CD8-positive, alpha-beta memory T cell (primary cell): ENCODE measurements at regions not wholly inside any gene's neighbourhood (a gene's known extent, or its start where the extent isn't known, plus 50 kb on each side); places are given as distances from the start of the nearest gene placed in this dataset.

ENCODE experiments used
- CTCF ChIA-PET: fragments of 350-600 bp; sonication (Branson Sonifier 250); formaldehyde crosslinking; loops from one replicate; lab custom pipeline; 2021; ENCODE audit warnings: antibody characterized with exemption; lab: Charles Lee
- POLR2A ChIA-PET: fragments of 350-600 bp; sonication (Branson Sonifier 250); formaldehyde crosslinking; loops from one replicate; lab custom pipeline; 2021; ENCODE audit warnings: antibody characterized with exemption; lab: Charles Lee
- DNase-seq, 5 donors: peaks; one replicate each; pipeline versions ENCODE4 v3.0.0 to v3.0.0-alpha.2; 2020 to 2022; ENCODE audit warnings: mixed read lengths in 1 of 5
- H3K27ac ChIP-seq: one replicate; pipeline ENCODE4 v1.7.0; 2013; ENCODE audit warnings: low read depth, mild to moderate bottlenecking, low read length, moderate library complexity
- H3K27me3 ChIP-seq: 2 replicates; pipeline ENCODE4 v1.7.0; 2013; ENCODE audit warnings: low read length, mild to moderate bottlenecking; ENCODE audit not compliant: insufficient read depth, poor library complexity, severe bottlenecking
- H3K36me3 ChIP-seq: 2 replicates; pipeline ENCODE4 v1.7.0; 2013; ENCODE audit warnings: mild to moderate bottlenecking, low read length, moderate library complexity; ENCODE audit not compliant: insufficient read depth
- H3K4me1 ChIP-seq: 2 replicates; pipeline ENCODE4 v1.7.0; 2013; ENCODE audit warnings: mild to moderate bottlenecking, low read length, moderate library complexity; ENCODE audit not compliant: insufficient read depth
- H3K4me3 ChIP-seq: 2 replicates; pipeline ENCODE4 v1.7.0; 2013; ENCODE audit warnings: mild to moderate bottlenecking, low read length
- H3K9me3 ChIP-seq: 2 replicates; pipeline ENCODE4 v1.7.0; 2013; ENCODE audit warnings: mild to moderate bottlenecking, low read length
- H3K27ac Mint-ChIP-seq, 8 donors: one replicate each; pipeline ENCODE4 v1.8.0; 2020 to 2021; ENCODE audit warnings: mixed read lengths in 8 of 8, mild to moderate bottlenecking in 6 of 8, inconsistent platforms in 3 of 8, moderate library complexity in 3 of 8
- H3K27me3 Mint-ChIP-seq, 2 donors: one replicate each; pipeline ENCODE4 v1.8.0; 2020 to 2021; ENCODE audit warnings: mixed read lengths in 2 of 2, mild to moderate bottlenecking in 1 of 2, moderate library complexity in 1 of 2
- H3K36me3 Mint-ChIP-seq, 3 donors: one replicate each; pipeline ENCODE4 v1.8.0; 2020 to 2021; ENCODE audit warnings: mixed read lengths in 3 of 3, inconsistent platforms in 1 of 3, mild to moderate bottlenecking in 1 of 3
- H3K4me1 Mint-ChIP-seq, 3 donors: one replicate each; pipeline ENCODE4 v1.8.0; 2020 to 2021; ENCODE audit warnings: mixed read lengths in 3 of 3, inconsistent platforms in 1 of 3, mild to moderate bottlenecking in 1 of 3
- H3K4me3 Mint-ChIP-seq, 7 donors: one replicate each; pipeline ENCODE4 v1.8.0; 2020 to 2021; ENCODE audit warnings: mixed read lengths in 7 of 7, mild to moderate bottlenecking in 6 of 7, moderate library complexity in 4 of 7, inconsistent platforms in 2 of 7
- H3K9me3 Mint-ChIP-seq, 5 donors: one replicate each; pipeline ENCODE4 v1.8.0; 2020 to 2022; ENCODE audit warnings: mixed read lengths in 5 of 5, mild to moderate bottlenecking in 3 of 5, moderate library complexity in 2 of 5, inconsistent platforms in 1 of 5

GRCh38 chr9:108727580-108728111 is 128.1 kb downstream of the ACTL7B start:
- H3K4me1 Mint-ChIP-seq: no peaks in the 10 kb centered on the region
- POLR2A ChIA-PET: no interaction called here

DNA sequence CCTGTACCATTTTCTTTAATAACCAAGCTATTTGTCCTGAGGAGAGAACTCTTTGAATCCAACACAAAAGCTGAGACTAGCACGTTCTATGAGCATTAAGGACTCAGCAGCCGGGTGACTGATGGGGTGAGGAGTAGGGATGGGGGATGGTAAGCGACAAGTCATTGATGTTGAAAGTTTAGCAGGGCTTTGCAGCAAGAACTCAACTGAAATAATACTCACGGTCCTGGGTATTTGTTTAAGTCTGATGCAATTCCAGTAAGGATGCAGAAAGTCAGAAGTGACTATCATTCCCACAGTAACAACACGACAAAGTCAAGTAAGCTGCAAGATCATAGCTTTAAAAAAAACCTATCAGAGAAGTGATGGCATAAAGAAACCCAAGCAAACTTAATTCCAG is 131.1 kb downstream of the ACTL7B start:
- POLR2A ChIA-PET: no interaction called here
- H3K36me3 Mint-ChIP-seq: no peaks in the 10 kb centered on the region
- DNase-seq: no peak
- peaks cover 7 to 10% of the 10 kb centered on the region in 2 donors for H3K27me3 Mint-ChIP-seq
- no peaks in the 10 kb centered on the region for H3K4me1 Mint-ChIP-seq
- H3K27ac ChIP-seq: no peak overlapping the region
- no peaks in the 10 kb centered on the region for H3K36me3 ChIP-seq
- H3K4me3 ChIP-seq: no peak overlapping the region
- H3K27ac Mint-ChIP-seq: no peak overlapping the region
- CTCF ChIA-PET: no interaction called here
- H3K4me1 ChIP-seq: no peaks in the 10 kb centered on the region
- H3K9me3 Mint-ChIP-seq: peaks cover 0 to 6% (median 1%) of the 10 kb centered on the region in 5 donors
- H3K9me3 ChIP-seq: no peaks in the 10 kb centered on the region
- no peak overlapping the region for H3K4me3 Mint-ChIP-seq
- H3K27me3 ChIP-seq: no peaks in the 10 kb centered on the region

More at GRCh38 chr9:108727580-108728111, 128.1 kb downstream of the ACTL7B start:
- H3K27ac Mint-ChIP-seq: no peak overlapping the region
- no peak for DNase-seq
- Histone ChIP-seq H3K4me3 (no peak overlapping the region), H3K4me1 (no peaks in the 10 kb centered on the region), H3K27ac (no peak overlapping the region), H3K9me3 (no peaks in the 10 kb centered on the region), H3K36me3 (no peaks in the 10 kb centered on the region), H3K27me3 (no peaks in the 10 kb centered on the region)
- H3K4me3 Mint-ChIP-seq: no peak overlapping the region
- peaks cover 7 to 11% of the 10 kb centered on the region in 2 donors for H3K27me3 Mint-ChIP-seq
- peaks cover 2 to 17% (median 11%) of the 10 kb centered on the region in 5 donors for H3K9me3 Mint-ChIP-seq
- CTCF ChIA-PET: no interaction called here
- H3K36me3 Mint-ChIP-seq: peaks cover 0 to 4% (median 0%) of the 10 kb centered on the region in 3 donors

GRCh38 chr9:108724122-108724521 is 131.7 kb downstream of the ACTL7B start:
- Histone ChIP-seq H3K4me3 (no peak overlapping the region), H3K27me3 (no peaks in the 10 kb centered on the region), H3K4me1 (no peaks in the 10 kb centered on the region), H3K36me3 (no peaks in the 10 kb centered on the region), H3K9me3 (no peaks in the 10 kb centered on the region), H3K27ac (no peak overlapping the region)
- Mint-ChIP-seq H3K4me1 (no peaks in the 10 kb centered on the region), H3K36me3 (no peaks in the 10 kb centered on the region), H3K4me3 (no peak overlapping the region), H3K9me3 (peaks cover 0 to 6% (median 3%) of the 10 kb centered on the region in 5 donors), H3K27ac (no peak overlapping the region), H3K27me3 (peaks cover 7 to 10% of the 10 kb centered on the region in 2 donors)
- no peak for DNase-seq
- ChIA-PET CTCF (no interaction called here), POLR2A (no interaction called here)

- no peak for DNase-seq
- peaks cover 4 to 7% of the 10 kb centered on the region in 2 donors for H3K27me3 Mint-ChIP-seq
- POLR2A ChIA-PET: no interaction called here
These were observed 133.4 kb downstream of the ACTL7B start for GRCh38 chr9:108722396-108722795.

DNA sequence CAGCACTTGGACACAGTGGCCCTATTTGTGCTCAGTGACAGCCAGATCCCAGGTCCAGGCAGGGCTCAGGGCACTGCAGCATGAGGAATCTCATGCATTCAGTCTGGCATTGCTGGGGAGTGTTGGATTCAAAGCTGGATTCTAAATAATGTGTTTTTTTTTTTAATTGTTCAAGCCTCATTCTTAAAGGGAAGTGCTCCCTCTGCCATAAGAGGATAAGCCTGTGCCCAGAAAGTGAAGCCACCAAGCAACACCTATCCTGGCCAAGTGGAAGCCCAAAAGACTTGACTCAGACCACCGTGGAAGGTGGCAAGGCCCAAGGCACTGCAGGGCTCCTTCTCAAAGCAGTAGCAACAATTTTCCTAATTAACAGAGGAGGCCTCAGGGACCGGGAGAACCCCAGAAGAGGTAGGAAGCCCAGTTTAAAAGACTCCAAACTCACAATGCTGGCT is 135.6 kb downstream of the ACTL7B start:
- no peak overlapping the region for H3K27ac Mint-ChIP-seq
- H3K27me3 ChIP-seq: no peaks in the 10 kb centered on the region
- DNase-seq: no peak
- no peak overlapping the region for H3K4me3 ChIP-seq
- H3K27me3 Mint-ChIP-seq: peaks cover 4 to 5% of the 10 kb centered on the region in 2 donors
- no peak overlapping the region for H3K4me3 Mint-ChIP-seq
- no peaks in the 10 kb centered on the region for H3K36me3 Mint-ChIP-seq
- peaks cover 4 to 16% (median 7%) of the 10 kb centered on the region in 5 donors for H3K9me3 Mint-ChIP-seq
- no peaks in the 10 kb centered on the region for H3K9me3 ChIP-seq
- no peaks in the 10 kb centered on the region for H3K4me1 ChIP-seq
- POLR2A ChIA-PET: no interaction called here
- CTCF ChIA-PET: no interaction called here
- no peaks in the 10 kb centered on the region for H3K36me3 ChIP-seq
- no peaks in the 10 kb centered on the region for H3K4me1 Mint-ChIP-seq
- no peak overlapping the region for H3K27ac ChIP-seq

More at GRCh38 chr9:108722396-108722795, 133.4 kb downstream of the ACTL7B start:
- no peak overlapping the region for H3K27ac Mint-ChIP-seq
- H3K4me3 Mint-ChIP-seq: no peak overlapping the region
- Histone ChIP-seq H3K27me3 (no peaks in the 10 kb centered on the region), H3K36me3 (no peaks in the 10 kb centered on the region), H3K4me3 (no peak overlapping the region), H3K27ac (no peak overlapping the region), H3K9me3 (no peaks in the 10 kb centered on the region), H3K4me1 (no peaks in the 10 kb centered on the region)
- no peaks in the 10 kb centered on the region for H3K36me3 Mint-ChIP-seq
- peaks cover 2 to 6% (median 3%) of the 10 kb centered on the region in 5 donors for H3K9me3 Mint-ChIP-seq
- H3K4me1 Mint-ChIP-seq: no peaks in the 10 kb centered on the region
- CTCF ChIA-PET: no interaction called here

DNA sequence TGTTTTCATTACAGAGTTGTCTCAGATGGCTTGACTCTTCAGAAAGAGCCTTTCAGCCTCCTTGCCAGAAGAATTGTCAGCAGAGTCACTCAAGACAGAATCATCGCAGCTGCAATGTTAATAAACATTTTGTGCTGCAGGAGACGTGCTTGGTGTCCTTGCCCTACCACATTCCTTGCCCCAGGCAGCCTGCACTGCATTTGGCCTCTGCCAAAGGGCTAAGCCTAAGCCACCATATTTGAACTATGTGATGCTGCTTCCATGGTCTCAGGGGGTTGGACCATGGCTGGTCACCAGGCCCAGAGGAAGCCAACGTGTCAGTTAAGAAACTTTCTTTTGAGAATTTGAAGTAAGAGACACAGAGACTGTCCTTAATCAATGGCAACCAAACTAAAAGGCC is 145.4 kb downstream of the ACTL7B start:
- H3K27ac ChIP-seq: no peak overlapping the region
- no peaks in the 10 kb centered on the region for H3K36me3 ChIP-seq
- Mint-ChIP-seq H3K27me3 (peaks cover 0 to 3% of the 10 kb centered on the region in 2 donors), H3K9me3 (peaks cover 0 to 5% (median 2%) of the 10 kb centered on the region in 5 donors), H3K4me1 (no peaks in the 10 kb centered on the region), H3K27ac (no peak overlapping the region), H3K36me3 (no peaks in the 10 kb centered on the region), H3K4me3 (no peak overlapping the region)
- no peaks in the 10 kb centered on the region for H3K9me3 ChIP-seq
- H3K4me3 ChIP-seq: no peak overlapping the region
- DNase-seq: no peak
- H3K27me3 ChIP-seq: no peaks in the 10 kb centered on the region
- POLR2A ChIA-PET: no interaction called here
- no peaks in the 10 kb centered on the region for H3K4me1 ChIP-seq
- CTCF ChIA-PET: no interaction called here

- CTCF ChIA-PET: no interaction called here
- no peak overlapping the region for H3K4me3 ChIP-seq
- H3K27ac Mint-ChIP-seq: no peak overlapping the region
- POLR2A ChIA-PET: no interaction called here
- no peaks in the 10 kb centered on the region for H3K4me1 Mint-ChIP-seq
- H3K27me3 Mint-ChIP-seq: peaks cover 0 to 3% of the 10 kb centered on the region in 2 donors
- no peak overlapping the region for H3K4me3 Mint-ChIP-seq
- no peaks in the 10 kb centered on the region for H3K27me3 ChIP-seq
- no peaks in the 10 kb centered on the region for H3K36me3 Mint-ChIP-seq
- no peaks in the 10 kb centered on the region for H3K9me3 ChIP-seq
- H3K36me3 ChIP-seq: no peaks in the 10 kb centered on the region
- no peak overlapping the region for H3K27ac ChIP-seq
- no peak for DNase-seq
- H3K9me3 Mint-ChIP-seq: peaks cover 0 to 4% (median 4%) of the 10 kb centered on the region in 5 donors
- no peaks in the 10 kb centered on the region for H3K4me1 ChIP-seq
These were observed 145.8 kb downstream of the ACTL7B start for GRCh38 chr9:108709997-108710396.

DNA sequence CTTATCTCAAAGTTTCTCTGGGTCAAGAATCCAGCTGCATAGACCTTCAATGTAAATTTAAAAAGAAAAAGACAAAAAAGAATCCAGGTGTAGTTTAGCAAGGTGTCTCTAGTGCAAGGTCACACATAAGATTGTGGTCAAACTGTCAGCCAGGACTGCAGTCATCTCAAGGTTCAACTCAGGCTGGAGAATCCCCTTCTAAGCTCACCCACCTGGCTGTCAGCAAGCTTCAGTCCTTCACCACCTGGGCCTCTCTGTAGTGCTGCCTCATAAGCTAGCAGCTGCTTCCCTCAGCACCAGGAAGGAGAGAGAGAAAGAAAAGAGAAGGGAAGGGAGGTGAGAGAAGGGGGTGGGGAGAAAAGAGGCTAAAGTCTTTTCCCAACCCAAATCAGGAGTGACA is 146.7 kb downstream of the ACTL7B start:
- no peaks in the 10 kb centered on the region for H3K36me3 Mint-ChIP-seq
- peaks cover 0 to 3% of the 10 kb centered on the region in 2 donors for H3K27me3 Mint-ChIP-seq
- peaks cover 0 to 5% (median 4%) of the 10 kb centered on the region in 5 donors for H3K9me3 Mint-ChIP-seq
- H3K4me3 Mint-ChIP-seq: no peak overlapping the region
- POLR2A ChIA-PET: no interaction called here
- Histone ChIP-seq H3K4me1 (no peaks in the 10 kb centered on the region), H3K4me3 (no peak overlapping the region), H3K27me3 (no peaks in the 10 kb centered on the region), H3K9me3 (no peaks in the 10 kb centered on the region), H3K36me3 (no peaks in the 10 kb centered on the region), H3K27ac (no peak overlapping the region)
- DNase-seq: no peak
- CTCF ChIA-PET: no interaction called here
- H3K27ac Mint-ChIP-seq: no peak overlapping the region
- H3K4me1 Mint-ChIP-seq: no peaks in the 10 kb centered on the region
